Prostate gland (tissue), 2 donors: ENCODE measurements at regions not wholly inside any gene's neighbourhood (a gene's known extent, or its start where the extent isn't known, plus 50 kb on each side); places are given as distances from the start of the nearest gene placed in this dataset.

Experiments used
- DNase-seq: peaks from one replicate; pipeline ENCODE4 v3.0.0-alpha.2; 2019; ENCODE audit warnings: low spot score
- H3K27ac ChIP-seq, 2 donors: fragments of 200-600 bp; sonication (generic); 2 replicates each; pipeline ENCODE4 v1.5.1; 2017 to 2019
- H3K27me3 ChIP-seq: fragments of 200-600 bp; sonication (generic); replicated peaks from 2 replicates; pipeline ENCODE4 v1.5.1; 2019; ENCODE audit not compliant: insufficient read depth
- H3K36me3 ChIP-seq, 2 donors: fragments of 200-600 bp; sonication (generic); 1 replicate in 1 of 2; 2 replicates in 1 of 2; pipeline versions ENCODE4 v1.5.1 to v1.8.1; 2017 to 2019
- H3K4me1 ChIP-seq: fragments of 200-600 bp; sonication (generic); replicated peaks from 2 replicates; pipeline ENCODE4 v1.5.1; 2019
- H3K4me3 ChIP-seq, 2 donors: fragments of 200-600 bp; sonication (generic); 2 replicates each; pipeline ENCODE4 v1.5.1; 2017 to 2019
- H3K9me3 ChIP-seq: fragments of 200-600 bp; sonication (generic); 2 replicates; pipeline ENCODE4 v1.5.1; 2017
- POLR2A ChIP-seq: fragments of 450-650 bp; IDR thresholded peaks from one replicate; pipeline ENCODE4 v1.6.1; 2016; ENCODE audit warnings: antibody characterized with exemption, mild to moderate bottlenecking
- POLR2AphosphoS5 ChIP-seq: sonication (generic); formaldehyde crosslinking; IDR thresholded peaks from one replicate; pipeline ENCODE4 v1.6.1; 2017; ENCODE audit warnings: antibody characterized with exemption
- WGBS: methylation state at CpG from one replicate; pipeline ENCODE4 v1.1.5; 2018; 5-methylcytosine and 5-hydroxymethylcytosine counted together
- intact Hi-C: fragments of 100-400 bp; cut with DNase I; formaldehyde crosslinking; loops from one replicate; pipeline ENCODE4 v1.14.2; 2022
- TF ChIP-seq, protein P1 (sequence below), 4 experiments: fragments of 200-600 bp in 2 of 4; fragments of 450-650 bp in 2 of 4; sonication (generic) in 2 of 4; IDR thresholded peaks; 1 replicate in 3 of 4; 2 replicates in 1 of 4; pipeline ENCODE4 v1.5.1; 2016 to 2019; ENCODE audit warnings: antibody characterized with exemption in 4 of 4, mild to moderate bottlenecking in 2 of 4, moderate library complexity in 2 of 4

DNA sequence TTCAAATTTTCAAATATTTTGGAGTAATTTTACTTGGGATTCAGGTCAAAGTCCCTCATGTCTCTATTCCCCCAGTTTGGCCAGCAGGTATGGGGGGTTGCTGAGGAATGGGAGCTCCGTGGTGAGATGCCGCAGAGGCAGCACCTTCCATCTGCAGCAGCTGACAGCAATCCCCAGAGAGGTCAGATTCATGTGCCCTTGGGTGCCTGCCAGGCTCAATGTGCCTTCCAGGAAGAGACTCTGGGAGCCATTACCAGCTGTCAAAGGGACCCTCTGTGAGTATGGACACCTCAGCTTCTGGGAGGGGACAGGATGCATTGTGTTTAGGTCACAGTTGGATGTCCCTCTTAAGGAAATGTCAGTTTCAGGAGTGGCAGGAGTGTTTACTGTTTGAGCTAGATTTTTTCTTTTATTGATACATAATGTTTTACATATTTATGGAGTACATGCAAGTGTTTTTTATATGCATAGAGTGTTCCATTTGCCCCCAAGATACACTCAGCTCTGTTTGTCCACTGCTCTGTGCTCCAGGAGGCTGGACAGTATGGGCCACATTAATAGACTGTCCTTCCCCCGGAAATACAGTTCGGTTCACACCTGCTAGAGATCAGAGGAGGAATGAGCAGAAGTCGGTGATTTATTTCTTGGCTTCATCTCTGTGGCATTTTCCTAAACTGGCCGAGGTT lies 75.3 kb upstream of the GRB10 start:
- no peaks in the 10 kb centered on the region for H3K36me3 ChIP-seq
- H3K27ac ChIP-seq, result no peak overlapping the region
- 59% methylated on average over 6 of the region's 6 CpGs for WGBS
- no peaks in the 10 kb centered on the region for H3K9me3 ChIP-seq
- no peak overlapping the region for H3K4me3 ChIP-seq
- no peaks in the 10 kb centered on the region for H3K27me3 ChIP-seq
- intact Hi-C loops, result no loop called here
- TF ChIP-seq POLR2A, result no peak
- TF ChIP-seq POLR2AphosphoS5, result no peak
- TF ChIP-seq, protein P1, sequence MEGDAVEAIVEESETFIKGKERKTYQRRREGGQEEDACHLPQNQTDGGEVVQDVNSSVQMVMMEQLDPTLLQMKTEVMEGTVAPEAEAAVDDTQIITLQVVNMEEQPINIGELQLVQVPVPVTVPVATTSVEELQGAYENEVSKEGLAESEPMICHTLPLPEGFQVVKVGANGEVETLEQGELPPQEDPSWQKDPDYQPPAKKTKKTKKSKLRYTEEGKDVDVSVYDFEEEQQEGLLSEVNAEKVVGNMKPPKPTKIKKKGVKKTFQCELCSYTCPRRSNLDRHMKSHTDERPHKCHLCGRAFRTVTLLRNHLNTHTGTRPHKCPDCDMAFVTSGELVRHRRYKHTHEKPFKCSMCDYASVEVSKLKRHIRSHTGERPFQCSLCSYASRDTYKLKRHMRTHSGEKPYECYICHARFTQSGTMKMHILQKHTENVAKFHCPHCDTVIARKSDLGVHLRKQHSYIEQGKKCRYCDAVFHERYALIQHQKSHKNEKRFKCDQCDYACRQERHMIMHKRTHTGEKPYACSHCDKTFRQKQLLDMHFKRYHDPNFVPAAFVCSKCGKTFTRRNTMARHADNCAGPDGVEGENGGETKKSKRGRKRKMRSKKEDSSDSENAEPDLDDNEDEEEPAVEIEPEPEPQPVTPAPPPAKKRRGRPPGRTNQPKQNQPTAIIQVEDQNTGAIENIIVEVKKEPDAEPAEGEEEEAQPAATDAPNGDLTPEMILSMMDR (IDR thresholded peaks at IDR 0.05), result no peak
- DNase-seq, result no peak
- peaks cover 2% of the 10 kb centered on the region for H3K4me1 ChIP-seq

GRCh38 chr7:50856806-50857205 lies 74.1 kb upstream of the GRB10 start:
- DNase-seq, result no peak
- Histone ChIP-seq H3K27ac (no peak overlapping the region), H3K4me3 (no peak overlapping the region), H3K4me1 (peaks cover 2% of the 10 kb centered on the region), H3K27me3 (no peaks in the 10 kb centered on the region), H3K36me3 (no peaks in the 10 kb centered on the region), H3K9me3 (no peaks in the 10 kb centered on the region)
- TF ChIP-seq POLR2A, result no peak
- TF ChIP-seq, protein P1 (IDR thresholded peaks at IDR 0.05), result no peak
- no peak for TF ChIP-seq POLR2AphosphoS5
- intact Hi-C loops, result no loop called here
- 90% methylated on average over 5 of the region's 5 CpGs for WGBS

- 88% methylated on average over 4 of the region's 4 CpGs for WGBS
These were observed 73.5 kb upstream of the GRB10 start for GRCh38 chr7:50856231-50856630.

DNA sequence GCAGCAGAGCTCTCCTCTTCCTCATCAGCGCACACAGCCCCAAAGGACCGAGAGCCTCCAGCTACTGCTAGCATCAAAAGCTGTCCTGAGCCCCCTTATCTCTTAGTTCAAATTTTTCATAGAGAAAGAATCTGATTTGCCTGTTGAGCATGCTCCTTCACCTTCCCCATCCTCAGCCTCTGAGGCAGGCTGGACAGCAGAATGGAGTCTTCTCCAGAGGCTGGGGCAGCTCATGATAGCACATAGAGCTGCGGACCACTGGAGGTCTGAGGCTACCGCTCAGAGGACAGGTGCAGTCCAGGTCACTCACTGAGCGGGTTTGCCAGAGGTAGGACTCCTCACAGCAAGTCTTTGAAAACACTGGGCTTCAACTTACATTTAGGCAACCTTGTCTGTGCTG lies 72.8 kb upstream of the GRB10 start:
- DNase-seq, result no peak
- 96% methylated on average over 5 of the region's 5 CpGs for WGBS

More at GRCh38 chr7:50856231-50856630, 73.5 kb upstream of the GRB10 start:
- H3K27ac ChIP-seq, result no peak overlapping the region
- no peaks in the 10 kb centered on the region for H3K9me3 ChIP-seq
- H3K36me3 ChIP-seq, result no peaks in the 10 kb centered on the region
- intact Hi-C loops, result no loop called here
- no peak overlapping the region for H3K4me3 ChIP-seq
- no peaks in the 10 kb centered on the region for H3K27me3 ChIP-seq
- H3K4me1 ChIP-seq, result peaks cover 2% of the 10 kb centered on the region
- no peak for DNase-seq
- TF ChIP-seq POLR2AphosphoS5 (no peak), POLR2A (no peak)
- TF ChIP-seq, protein P1 (IDR thresholded peaks at IDR 0.05), result no peak

More for the DNA sequence above, 72.8 kb upstream of the GRB10 start:
- intact Hi-C loops, result no loop called here
- Histone ChIP-seq H3K4me3 (no peak overlapping the region), H3K9me3 (no peaks in the 10 kb centered on the region), H3K27me3 (no peaks in the 10 kb centered on the region), H3K27ac (no peak overlapping the region), H3K36me3 (no peaks in the 10 kb centered on the region), H3K4me1 (peaks cover under 1% of the 10 kb centered on the region)
- TF ChIP-seq POLR2A (no peak), POLR2AphosphoS5 (no peak)
- TF ChIP-seq, protein P1 (IDR thresholded peaks at IDR 0.05), result no peak
